GM12878 (cell line): ENCODE measurements at regions not wholly inside any gene's neighbourhood (a gene's known extent, or its start where the extent isn't known, plus 50 kb on each side); places are given as distances from the start of the nearest gene placed in this dataset.

Experiments used
- ATF2 ChIP-seq: IDR thresholded peaks from 2 replicates; pipeline ENCODE4 v1.6.1; 2012; ENCODE audit warnings: low read length, inconsistent platforms
- ATF7 ChIP-seq: fragments of 450-650 bp; IDR thresholded peaks from 2 replicates; pipeline ENCODE4 v1.6.1; 2016; ENCODE audit warnings: low read depth, mild to moderate bottlenecking
- CREM ChIP-seq: IDR thresholded peaks from 2 replicates; pipeline ENCODE4 v1.6.1; 2014; ENCODE audit warnings: antibody characterized with exemption, low read depth
- FOXM1 ChIP-seq: IDR thresholded peaks from 2 replicates; pipeline ENCODE4 v1.6.1; 2012; ENCODE audit warnings: low read depth, mild to moderate bottlenecking, inconsistent platforms, low read length, moderate library complexity
- HDAC6 ChIP-seq: fragments of 200-600 bp; sonication (generic); IDR thresholded peaks from one replicate; pipeline ENCODE4 v1.8.0; 2017; ENCODE audit warnings: antibody characterized with exemption; ENCODE audit not compliant: unreplicated experiment
- KLF5 ChIP-seq: fragments of 450-650 bp; IDR thresholded peaks from 2 replicates; pipeline ENCODE4 v1.6.1; 2014; ENCODE audit warnings: mild to moderate bottlenecking; ENCODE audit not compliant: partially characterized antibody
- MYB ChIP-seq: fragments of 150-350 bp; IDR thresholded peaks from 2 replicates; pipeline ENCODE4 v1.6.1; 2014; ENCODE audit warnings: mild to moderate bottlenecking, low read depth, low read length, borderline replicate concordance
- SIX5 ChIP-seq: IDR thresholded peaks from 2 replicates; pipeline ENCODE4 v1.6.1; 2011; ENCODE audit warnings: mild to moderate bottlenecking, low read depth, low read length, moderate library complexity; ENCODE audit not compliant: severe bottlenecking
- SUPT20H ChIP-seq: IDR thresholded peaks from 2 replicates; pipeline ENCODE4 v1.6.1; 2011; ENCODE audit warnings: low read depth, mild to moderate bottlenecking, low read length, moderate library complexity, borderline replicate concordance; ENCODE audit not compliant: control insufficient read depth
- YBX1 ChIP-seq: fragments of 450-650 bp; IDR thresholded peaks from 2 replicates; pipeline ENCODE4 v1.6.1; 2016; ENCODE audit warnings: antibody characterized with exemption
- ZZZ3 ChIP-seq: IDR thresholded peaks from 2 replicates; pipeline ENCODE4 v1.6.1; 2011; ENCODE audit warnings: low read depth; ENCODE audit not compliant: control insufficient read depth, insufficient read length
- TF ChIP-seq, protein P1 (sequence below): IDR thresholded peaks from 2 replicates; pipeline ENCODE4 v1.6.1; 2011; ENCODE audit warnings: mild to moderate bottlenecking, low read depth, low read length, moderate library complexity; ENCODE audit not compliant: insufficient replicate concordance
- TF ChIP-seq, protein P2 (sequence below): IDR thresholded peaks from 2 replicates; pipeline ENCODE4 v1.6.1; 2012; ENCODE audit warnings: improper control_type of control experiment, low read depth, low read length; ENCODE audit not compliant: insufficient replicate concordance
- TF ChIP-seq, protein P3 (sequence below): fragments of 450-650 bp; IDR thresholded peaks from 2 replicates; pipeline ENCODE4 v1.6.1; 2017; ENCODE audit warnings: antibody characterized with exemption, mild to moderate bottlenecking, moderate library complexity
- TF ChIP-seq, protein P4 (sequence below): fragments of 450-650 bp; formaldehyde crosslinking; IDR thresholded peaks from 2 replicates; pipeline ENCODE4 v1.4.0; 2022; ENCODE audit warnings: mild to moderate bottlenecking, moderate library complexity

- TF ChIP-seq, protein P1, sequence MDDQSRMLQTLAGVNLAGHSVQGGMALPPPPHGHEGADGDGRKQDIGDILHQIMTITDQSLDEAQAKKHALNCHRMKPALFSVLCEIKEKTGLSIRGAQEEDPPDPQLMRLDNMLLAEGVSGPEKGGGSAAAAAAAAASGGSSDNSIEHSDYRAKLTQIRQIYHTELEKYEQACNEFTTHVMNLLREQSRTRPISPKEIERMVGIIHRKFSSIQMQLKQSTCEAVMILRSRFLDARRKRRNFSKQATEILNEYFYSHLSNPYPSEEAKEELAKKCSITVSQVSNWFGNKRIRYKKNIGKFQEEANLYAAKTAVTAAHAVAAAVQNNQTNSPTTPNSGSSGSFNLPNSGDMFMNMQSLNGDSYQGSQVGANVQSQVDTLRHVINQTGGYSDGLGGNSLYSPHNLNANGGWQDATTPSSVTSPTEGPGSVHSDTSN = no peak
- TF ChIP-seq SIX5 (no peak), HDAC6 (no peak), YBX1 (no peak), ATF2 (peak; percentile 90), SUPT20H (no peak), MYB (no peak), ZZZ3 (no peak), FOXM1 (peak; percentile 83; the same call in 1 of the 2 replicates), CREM (peak; percentile 78), KLF5 (no peak), ATF7 (peak; percentile 89)
- TF ChIP-seq, protein P2, sequence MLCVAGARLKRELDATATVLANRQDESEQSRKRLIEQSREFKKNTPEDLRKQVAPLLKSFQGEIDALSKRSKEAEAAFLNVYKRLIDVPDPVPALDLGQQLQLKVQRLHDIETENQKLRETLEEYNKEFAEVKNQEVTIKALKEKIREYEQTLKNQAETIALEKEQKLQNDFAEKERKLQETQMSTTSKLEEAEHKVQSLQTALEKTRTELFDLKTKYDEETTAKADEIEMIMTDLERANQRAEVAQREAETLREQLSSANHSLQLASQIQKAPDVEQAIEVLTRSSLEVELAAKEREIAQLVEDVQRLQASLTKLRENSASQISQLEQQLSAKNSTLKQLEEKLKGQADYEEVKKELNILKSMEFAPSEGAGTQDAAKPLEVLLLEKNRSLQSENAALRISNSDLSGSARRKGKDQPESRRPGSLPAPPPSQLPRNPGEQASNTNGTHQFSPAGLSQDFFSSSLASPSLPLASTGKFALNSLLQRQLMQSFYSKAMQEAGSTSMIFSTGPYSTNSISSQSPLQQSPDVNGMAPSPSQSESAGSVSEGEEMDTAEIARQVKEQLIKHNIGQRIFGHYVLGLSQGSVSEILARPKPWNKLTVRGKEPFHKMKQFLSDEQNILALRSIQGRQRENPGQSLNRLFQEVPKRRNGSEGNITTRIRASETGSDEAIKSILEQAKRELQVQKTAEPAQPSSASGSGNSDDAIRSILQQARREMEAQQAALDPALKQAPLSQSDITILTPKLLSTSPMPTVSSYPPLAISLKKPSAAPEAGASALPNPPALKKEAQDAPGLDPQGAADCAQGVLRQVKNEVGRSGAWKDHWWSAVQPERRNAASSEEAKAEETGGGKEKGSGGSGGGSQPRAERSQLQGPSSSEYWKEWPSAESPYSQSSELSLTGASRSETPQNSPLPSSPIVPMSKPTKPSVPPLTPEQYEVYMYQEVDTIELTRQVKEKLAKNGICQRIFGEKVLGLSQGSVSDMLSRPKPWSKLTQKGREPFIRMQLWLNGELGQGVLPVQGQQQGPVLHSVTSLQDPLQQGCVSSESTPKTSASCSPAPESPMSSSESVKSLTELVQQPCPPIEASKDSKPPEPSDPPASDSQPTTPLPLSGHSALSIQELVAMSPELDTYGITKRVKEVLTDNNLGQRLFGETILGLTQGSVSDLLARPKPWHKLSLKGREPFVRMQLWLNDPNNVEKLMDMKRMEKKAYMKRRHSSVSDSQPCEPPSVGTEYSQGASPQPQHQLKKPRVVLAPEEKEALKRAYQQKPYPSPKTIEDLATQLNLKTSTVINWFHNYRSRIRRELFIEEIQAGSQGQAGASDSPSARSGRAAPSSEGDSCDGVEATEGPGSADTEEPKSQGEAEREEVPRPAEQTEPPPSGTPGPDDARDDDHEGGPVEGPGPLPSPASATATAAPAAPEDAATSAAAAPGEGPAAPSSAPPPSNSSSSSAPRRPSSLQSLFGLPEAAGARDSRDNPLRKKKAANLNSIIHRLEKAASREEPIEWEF = peak; percentile 38
- TF ChIP-seq, protein P3, sequence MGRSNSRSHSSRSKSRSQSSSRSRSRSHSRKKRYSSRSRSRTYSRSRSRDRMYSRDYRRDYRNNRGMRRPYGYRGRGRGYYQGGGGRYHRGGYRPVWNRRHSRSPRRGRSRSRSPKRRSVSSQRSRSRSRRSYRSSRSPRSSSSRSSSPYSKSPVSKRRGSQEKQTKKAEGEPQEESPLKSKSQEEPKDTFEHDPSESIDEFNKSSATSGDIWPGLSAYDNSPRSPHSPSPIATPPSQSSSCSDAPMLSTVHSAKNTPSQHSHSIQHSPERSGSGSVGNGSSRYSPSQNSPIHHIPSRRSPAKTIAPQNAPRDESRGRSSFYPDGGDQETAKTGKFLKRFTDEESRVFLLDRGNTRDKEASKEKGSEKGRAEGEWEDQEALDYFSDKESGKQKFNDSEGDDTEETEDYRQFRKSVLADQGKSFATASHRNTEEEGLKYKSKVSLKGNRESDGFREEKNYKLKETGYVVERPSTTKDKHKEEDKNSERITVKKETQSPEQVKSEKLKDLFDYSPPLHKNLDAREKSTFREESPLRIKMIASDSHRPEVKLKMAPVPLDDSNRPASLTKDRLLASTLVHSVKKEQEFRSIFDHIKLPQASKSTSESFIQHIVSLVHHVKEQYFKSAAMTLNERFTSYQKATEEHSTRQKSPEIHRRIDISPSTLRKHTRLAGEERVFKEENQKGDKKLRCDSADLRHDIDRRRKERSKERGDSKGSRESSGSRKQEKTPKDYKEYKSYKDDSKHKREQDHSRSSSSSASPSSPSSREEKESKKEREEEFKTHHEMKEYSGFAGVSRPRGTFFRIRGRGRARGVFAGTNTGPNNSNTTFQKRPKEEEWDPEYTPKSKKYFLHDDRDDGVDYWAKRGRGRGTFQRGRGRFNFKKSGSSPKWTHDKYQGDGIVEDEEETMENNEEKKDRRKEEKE = no peak
- TF ChIP-seq, protein P4, sequence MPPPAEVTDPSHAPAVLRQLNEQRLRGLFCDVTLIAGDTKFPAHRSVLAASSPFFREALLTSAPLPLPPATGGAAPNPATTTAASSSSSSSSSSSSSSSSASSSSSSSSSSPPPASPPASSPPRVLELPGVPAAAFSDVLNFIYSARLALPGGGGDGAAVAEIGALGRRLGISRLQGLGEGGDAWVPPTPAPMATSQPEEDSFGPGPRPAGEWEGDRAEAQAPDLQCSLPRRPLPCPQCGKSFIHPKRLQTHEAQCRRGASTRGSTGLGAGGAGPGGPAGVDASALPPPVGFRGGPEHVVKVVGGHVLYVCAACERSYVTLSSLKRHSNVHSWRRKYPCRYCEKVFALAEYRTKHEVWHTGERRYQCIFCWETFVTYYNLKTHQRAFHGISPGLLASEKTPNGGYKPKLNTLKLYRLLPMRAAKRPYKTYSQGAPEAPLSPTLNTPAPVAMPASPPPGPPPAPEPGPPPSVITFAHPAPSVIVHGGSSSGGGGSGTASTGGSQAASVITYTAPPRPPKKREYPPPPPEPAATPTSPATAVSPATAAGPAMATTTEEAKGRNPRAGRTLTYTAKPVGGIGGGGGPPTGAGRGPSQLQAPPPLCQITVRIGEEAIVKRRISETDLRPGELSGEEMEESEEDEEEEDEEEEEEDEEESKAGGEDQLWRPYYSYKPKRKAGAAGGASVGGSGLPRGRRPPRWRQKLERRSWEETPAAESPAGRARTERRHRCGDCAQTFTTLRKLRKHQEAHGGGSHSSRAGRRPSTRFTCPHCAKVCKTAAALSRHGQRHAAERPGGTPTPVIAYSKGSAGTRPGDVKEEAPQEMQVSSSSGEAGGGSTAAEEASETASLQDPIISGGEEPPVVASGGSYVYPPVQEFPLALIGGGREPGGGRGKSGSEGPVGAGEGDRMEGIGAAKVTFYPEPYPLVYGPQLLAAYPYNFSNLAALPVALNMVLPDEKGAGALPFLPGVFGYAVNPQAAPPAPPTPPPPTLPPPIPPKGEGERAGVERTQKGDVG (CRISPR knock-in tag) = no peak
Measured at GRCh38 chrX:7261672-7262332, 113.8 kb upstream of the PUDP start (continued).
